HG03025 (cell line): ENCODE measurements at regions not wholly inside any gene's neighbourhood (a gene's known extent, or its start where the extent isn't known, plus 50 kb on each side); places are given as distances from the start of the nearest gene placed in this dataset.

ENCODE experiments used
- ATAC-seq: cut with Tn5 transposase; IDR thresholded peaks from one replicate; pipeline ENCODE4 v1.9.1; 2021; ENCODE audit warnings: mild to moderate bottlenecking, moderate library complexity; ENCODE audit not compliant: unreplicated experiment, low FRiP score

- ATAC-seq = no peak
Observed at GRCh38 chr20:10800288-10800687, 126.5 kb upstream of the JAG1 start.

- ATAC-seq = no peak
Observed at GRCh38 chr20:10802236-10802635, 128.4 kb upstream of the JAG1 start.

GRCh38 chr20:10805764-10806163 lies 132.0 kb upstream of the JAG1 start:
- ATAC-seq = no peak

GRCh38 chr20:10806539-10806938 lies 132.7 kb upstream of the JAG1 start:
- no peak for ATAC-seq

GRCh38 chr20:10807013-10807412 lies 133.2 kb upstream of the JAG1 start:
- ATAC-seq = no peak

GRCh38 chr20:10812759-10813327 lies 139.0 kb upstream of the JAG1 start:
- ATAC-seq = no peak

- no peak for ATAC-seq
Observed at GRCh38 chr20:10823585-10823984, 149.8 kb upstream of the JAG1 start.

- no peak for ATAC-seq
Observed at GRCh38 chr20:10824750-10825500, 151.1 kb upstream of the JAG1 start.

GRCh38 chr20:10826111-10826510 lies 152.3 kb upstream of the JAG1 start:
- no peak for ATAC-seq

GRCh38 chr20:10828180-10828579 lies 154.4 kb upstream of the JAG1 start:
- no peak for ATAC-seq

- ATAC-seq = no peak
Observed at GRCh38 chr20:10832141-10832540, 158.3 kb upstream of the JAG1 start.

GRCh38 chr20:10837901-10838300 lies 164.1 kb upstream of the JAG1 start:
- ATAC-seq = no peak

- no peak for ATAC-seq
Observed at GRCh38 chr20:10842116-10842515, 168.3 kb upstream of the JAG1 start.

GRCh38 chr20:10843146-10843711 lies 169.4 kb upstream of the JAG1 start:
- no peak for ATAC-seq

GRCh38 chr20:10846766-10847165 lies 173.0 kb upstream of the JAG1 start:
- no peak for ATAC-seq

GRCh38 chr20:10848810-10849370 lies 175.1 kb upstream of the JAG1 start:
- no peak for ATAC-seq

- ATAC-seq = no peak
Observed at GRCh38 chr20:10853176-10853575, 179.4 kb upstream of the JAG1 start.

GRCh38 chr20:10853731-10854130 lies 179.9 kb upstream of the JAG1 start:
- no peak for ATAC-seq

GRCh38 chr20:10854976-10855375 lies 181.2 kb upstream of the JAG1 start:
- no peak for ATAC-seq

GRCh38 chr20:10855778-10856177 lies 182.0 kb upstream of the JAG1 start:
- ATAC-seq = no peak

- ATAC-seq = no peak
Observed at GRCh38 chr20:10856237-10857015, 182.6 kb upstream of the JAG1 start.
